A673 (cell line): ENCODE measurements at regions not wholly inside any gene's neighbourhood (a gene's known extent, or its start where the extent isn't known, plus 50 kb on each side); places are given as distances from the start of the nearest gene placed in this dataset.
A peak's percentile ranks its signal among the peaks of the same experiment; 100 is the strongest.

Experiments used
- EZH2 ChIP-seq: fragments of 200-600 bp; sonication (generic); IDR thresholded peaks from 2 replicates; pipeline ENCODE4 v1.6.1; 2017; ENCODE audit warnings: borderline replicate concordance, low read depth, mild to moderate bottlenecking, mixed read lengths, antibody characterized with exemption, low read length; ENCODE audit not compliant: poor library complexity, severe bottlenecking
- TF ChIP-seq, protein P1 (sequence below): fragments of 300-800, 200-600 bp; sonication (generic); conservative IDR thresholded peaks from 2 replicates; pipeline ENCODE4 v1.5.1; 2017; ENCODE audit warnings: low read depth, mild to moderate bottlenecking, antibody characterized with exemption, low read length, moderate library complexity, mixed read lengths

DNA sequence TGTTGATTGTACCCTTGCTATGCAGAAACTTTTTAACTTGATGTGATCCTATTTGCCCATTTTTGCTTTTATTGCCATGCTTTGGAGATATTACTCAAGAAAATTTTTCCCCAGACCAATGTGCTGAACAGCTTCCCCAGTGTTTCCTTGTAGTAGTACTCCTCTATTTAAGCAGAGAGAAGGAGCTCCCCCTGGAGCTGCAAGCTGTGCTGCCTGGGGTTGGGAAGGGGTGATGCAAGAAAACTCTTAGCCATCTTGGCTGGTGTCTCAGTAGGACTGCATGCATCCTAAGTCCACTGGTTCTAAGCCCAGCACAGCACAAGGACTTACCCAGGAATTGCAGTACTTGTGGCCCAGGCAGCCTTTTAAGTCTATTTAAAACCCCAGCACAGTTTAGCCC, 121.6 kb downstream of the NTMT2 start:
- TF ChIP-seq, protein P1, sequence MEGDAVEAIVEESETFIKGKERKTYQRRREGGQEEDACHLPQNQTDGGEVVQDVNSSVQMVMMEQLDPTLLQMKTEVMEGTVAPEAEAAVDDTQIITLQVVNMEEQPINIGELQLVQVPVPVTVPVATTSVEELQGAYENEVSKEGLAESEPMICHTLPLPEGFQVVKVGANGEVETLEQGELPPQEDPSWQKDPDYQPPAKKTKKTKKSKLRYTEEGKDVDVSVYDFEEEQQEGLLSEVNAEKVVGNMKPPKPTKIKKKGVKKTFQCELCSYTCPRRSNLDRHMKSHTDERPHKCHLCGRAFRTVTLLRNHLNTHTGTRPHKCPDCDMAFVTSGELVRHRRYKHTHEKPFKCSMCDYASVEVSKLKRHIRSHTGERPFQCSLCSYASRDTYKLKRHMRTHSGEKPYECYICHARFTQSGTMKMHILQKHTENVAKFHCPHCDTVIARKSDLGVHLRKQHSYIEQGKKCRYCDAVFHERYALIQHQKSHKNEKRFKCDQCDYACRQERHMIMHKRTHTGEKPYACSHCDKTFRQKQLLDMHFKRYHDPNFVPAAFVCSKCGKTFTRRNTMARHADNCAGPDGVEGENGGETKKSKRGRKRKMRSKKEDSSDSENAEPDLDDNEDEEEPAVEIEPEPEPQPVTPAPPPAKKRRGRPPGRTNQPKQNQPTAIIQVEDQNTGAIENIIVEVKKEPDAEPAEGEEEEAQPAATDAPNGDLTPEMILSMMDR = peak; percentile 41; the same call in 1 of the 2 replicates
- TF ChIP-seq EZH2 = no peak
